SK-N-MC (cell line): ENCODE measurements at regions not wholly inside any gene's neighbourhood (a gene's known extent, or its start where the extent isn't known, plus 50 kb on each side); places are given as distances from the start of the nearest gene placed in this dataset.

ENCODE experiments used
- EZH2 ChIP-seq: fragments of 200-600 bp; sonication (generic); IDR thresholded peaks from one replicate; pipeline ENCODE4 v1.6.1; 2017; ENCODE audit warnings: antibody characterized with exemption
- FOXP2 ChIP-seq: optimal IDR thresholded peaks from 2 replicates; pipeline ENCODE3; 2011; ENCODE audit warnings: mild to moderate bottlenecking, moderate library complexity; ENCODE audit not compliant: insufficient read depth; ENCODE audit errors: extremely low read length, control extremely low read depth
- POLR2AphosphoS5 ChIP-seq: IDR thresholded peaks from 2 replicates; pipeline ENCODE4 v1.6.1; 2012; ENCODE audit warnings: mild to moderate bottlenecking, low read depth, low read length, borderline replicate concordance

DNA sequence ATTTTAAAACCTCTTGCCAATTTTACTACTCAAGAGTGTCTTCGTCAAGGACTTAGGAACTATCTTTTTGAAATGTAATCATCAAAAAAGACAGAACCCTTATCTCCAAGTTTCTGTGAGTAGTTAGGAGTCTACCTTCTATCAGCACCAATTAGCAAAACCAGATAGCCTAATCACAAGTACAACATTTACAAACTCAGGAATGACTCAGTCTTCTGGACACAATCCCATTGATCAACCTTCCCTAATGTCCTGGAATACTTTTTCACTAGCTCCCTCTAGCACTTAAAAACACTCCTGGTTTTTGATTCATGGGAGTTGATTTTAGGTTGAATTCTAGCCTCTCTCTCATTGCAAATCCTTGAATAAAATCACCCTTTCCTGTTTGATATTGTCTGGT, 680.7 kb downstream of the PRR16 start:
- TF ChIP-seq POLR2AphosphoS5 (no peak), EZH2 (no peak), FOXP2 (no peak)
